ENCODE measurements at regions not wholly inside any gene's neighbourhood (a gene's known extent, or its start where the extent isn't known, plus 50 kb on each side); places are given as distances from the start of the nearest gene placed in this dataset.
A peak's percentile ranks its signal among the peaks of the same experiment; 100 is the strongest.

DNA sequence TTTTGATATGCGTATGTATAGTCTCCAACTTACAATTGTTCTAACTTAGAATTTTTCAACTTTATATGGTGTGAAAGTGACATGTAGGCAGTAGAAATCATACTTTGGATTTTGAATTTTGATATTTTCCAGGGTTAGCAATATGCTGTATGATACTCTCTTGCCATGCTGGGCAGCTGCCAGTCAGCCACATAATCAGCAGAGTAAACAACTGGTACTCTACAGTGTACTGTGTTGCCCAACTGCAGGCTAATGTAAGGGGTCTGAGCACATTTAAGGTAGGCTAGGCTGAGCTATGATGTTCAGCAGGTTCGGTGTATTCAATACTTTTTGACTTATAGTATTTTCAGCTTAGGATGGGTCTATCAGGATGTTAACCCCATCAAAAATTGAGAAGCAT lies 52.0 kb upstream of the RYK start:
- no peak for TF ChIP-seq FOXM1 (IDR thresholded peaks at IDR 0.05; ENCODE audit: borderline replicate concordance, low read depth)

- TF ChIP-seq MAX (IDR thresholded peaks at IDR 0.05) (no peak), CREB1 (IDR thresholded peaks at IDR 0.05; ENCODE audit: low read depth) (no peak), EP300 (IDR thresholded peaks at IDR 0.05; ENCODE audit: borderline replicate concordance) (no peak), RAD21 (IDR thresholded peaks at IDR 0.05; ENCODE audit: low read depth) (peak; percentile 26; the same call in 1 of the 2 replicates)
- TF ChIP-seq, protein P1, sequence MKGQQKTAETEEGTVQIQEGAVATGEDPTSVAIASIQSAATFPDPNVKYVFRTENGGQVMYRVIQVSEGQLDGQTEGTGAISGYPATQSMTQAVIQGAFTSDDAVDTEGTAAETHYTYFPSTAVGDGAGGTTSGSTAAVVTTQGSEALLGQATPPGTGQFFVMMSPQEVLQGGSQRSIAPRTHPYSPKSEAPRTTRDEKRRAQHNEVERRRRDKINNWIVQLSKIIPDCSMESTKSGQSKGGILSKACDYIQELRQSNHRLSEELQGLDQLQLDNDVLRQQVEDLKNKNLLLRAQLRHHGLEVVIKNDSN (IDR thresholded peaks at IDR 0.05), result no peak
These were observed 49.9 kb upstream of the RYK start for GRCh38 chr3:134300520-134300919.
